CD4-positive, alpha-beta T cell treated with Interleukin-6 for 4 hours (primary cell): ENCODE measurements at regions not wholly inside any gene's neighbourhood (a gene's known extent, or its start where the extent isn't known, plus 50 kb on each side); places are given as distances from the start of the nearest gene placed in this dataset.
"Not testable (repeated sequence)": the region's sequence is repeated elsewhere in the genome, so short reads cannot be mapped to it uniquely, and the experiment has no call there.

Experiments
- DNase-seq: peaks from one replicate; pipeline ENCODE4 v3.0.0-alpha.2; 2020; ENCODE audit warnings: mixed read lengths

- DNase-seq, result no peak
These were observed 162.5 kb downstream of the VEGFA start for GRCh38 chr6:43932259-43933147.

- DNase-seq, result no peak
These were observed 161.2 kb downstream of the VEGFA start for GRCh38 chr6:43931201-43931600.

GRCh38 chr6:43930440-43931154, 160.6 kb downstream of the VEGFA start:
- no peak for DNase-seq

- no peak for DNase-seq
These were observed 159.5 kb downstream of the VEGFA start for GRCh38 chr6:43929511-43929910.

- no peak for DNase-seq
These were observed 157.7 kb downstream of the VEGFA start for GRCh38 chr6:43927532-43928210.

GRCh38 chr6:43926634-43927531, 156.9 kb downstream of the VEGFA start:
- no peak for DNase-seq

GRCh38 chr6:43925636-43926139, 155.7 kb downstream of the VEGFA start:
- not testable (repeated sequence) for DNase-seq

- peak; percentile 50 for DNase-seq
These were observed 154.3 kb downstream of the VEGFA start for GRCh38 chr6:43924222-43924702.

GRCh38 chr6:43923376-43924221, 153.6 kb downstream of the VEGFA start:
- no peak for DNase-seq

- no peak for DNase-seq
These were observed 152.7 kb downstream of the VEGFA start for GRCh38 chr6:43922426-43923375.

GRCh38 chr6:43921548-43922425, 151.8 kb downstream of the VEGFA start:
- DNase-seq, result no peak

- DNase-seq, result no peak
These were observed 151.0 kb downstream of the VEGFA start for GRCh38 chr6:43921039-43921438.

- DNase-seq, result no peak
These were observed 149.8 kb downstream of the VEGFA start for GRCh38 chr6:43919774-43920173.

GRCh38 chr6:43917878-43918382, 147.9 kb downstream of the VEGFA start:
- no peak for DNase-seq

GRCh38 chr6:43916924-43917877, 147.2 kb downstream of the VEGFA start:
- DNase-seq, result no peak

- DNase-seq, result no peak
These were observed 146.2 kb downstream of the VEGFA start for GRCh38 chr6:43915986-43916923.
